NCI-H2196 (cell line): ENCODE measurements at regions not wholly inside any gene's neighbourhood (a gene's known extent, or its start where the extent isn't known, plus 50 kb on each side); places are given as distances from the start of the nearest gene placed in this dataset.
A peak's percentile ranks its signal among the peaks of the same experiment; 100 is the strongest.
"Not testable (repeated sequence)": the region's sequence is repeated elsewhere in the genome, so short reads cannot be mapped to it uniquely, and the experiment has no call there.

Experiments used
- DNase-seq: peaks from one replicate; lab custom pipeline; 2025; ENCODE audit not compliant: unreplicated experiment; lab: John Stamatoyannopoulos, UW

DNA sequence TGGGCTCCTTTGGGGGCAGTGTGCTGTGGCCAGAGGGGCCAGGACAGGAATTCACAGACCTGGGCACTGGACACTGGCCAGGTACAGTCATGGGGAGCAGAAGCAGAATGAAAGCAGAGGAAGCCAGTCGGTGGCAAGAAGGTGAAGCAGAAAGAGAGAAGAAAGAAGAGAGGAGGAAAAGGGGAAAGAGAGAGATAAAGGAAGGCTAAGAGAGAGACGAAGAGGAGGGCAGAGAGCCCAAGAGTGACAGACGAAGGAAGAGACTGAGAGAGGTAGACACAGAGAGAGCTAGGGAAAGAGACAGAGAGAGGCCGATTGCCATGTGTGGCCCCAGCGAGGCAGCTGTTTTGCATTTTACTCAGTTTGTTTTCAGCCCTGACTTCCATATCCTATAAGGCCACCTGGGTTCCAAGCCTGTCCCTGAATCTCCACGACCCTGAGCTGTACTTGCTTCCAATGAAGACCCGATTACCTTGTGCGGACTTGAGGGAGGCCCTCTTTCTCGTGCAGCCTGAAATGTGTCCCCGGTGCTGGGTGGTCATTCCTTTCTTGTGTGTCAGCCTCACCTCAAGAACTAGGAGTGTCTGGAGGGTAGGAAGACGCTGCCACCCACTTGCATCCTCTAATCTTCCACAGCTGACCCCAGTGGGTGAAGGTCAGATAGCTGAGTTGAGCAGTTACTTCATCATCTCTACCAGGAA is 73.9 kb downstream of the LSM3 start:
- no peak for DNase-seq

GRCh38 chr3:14253022-14253706 is 74.5 kb downstream of the LSM3 start:
- DNase-seq: no peak

DNA sequence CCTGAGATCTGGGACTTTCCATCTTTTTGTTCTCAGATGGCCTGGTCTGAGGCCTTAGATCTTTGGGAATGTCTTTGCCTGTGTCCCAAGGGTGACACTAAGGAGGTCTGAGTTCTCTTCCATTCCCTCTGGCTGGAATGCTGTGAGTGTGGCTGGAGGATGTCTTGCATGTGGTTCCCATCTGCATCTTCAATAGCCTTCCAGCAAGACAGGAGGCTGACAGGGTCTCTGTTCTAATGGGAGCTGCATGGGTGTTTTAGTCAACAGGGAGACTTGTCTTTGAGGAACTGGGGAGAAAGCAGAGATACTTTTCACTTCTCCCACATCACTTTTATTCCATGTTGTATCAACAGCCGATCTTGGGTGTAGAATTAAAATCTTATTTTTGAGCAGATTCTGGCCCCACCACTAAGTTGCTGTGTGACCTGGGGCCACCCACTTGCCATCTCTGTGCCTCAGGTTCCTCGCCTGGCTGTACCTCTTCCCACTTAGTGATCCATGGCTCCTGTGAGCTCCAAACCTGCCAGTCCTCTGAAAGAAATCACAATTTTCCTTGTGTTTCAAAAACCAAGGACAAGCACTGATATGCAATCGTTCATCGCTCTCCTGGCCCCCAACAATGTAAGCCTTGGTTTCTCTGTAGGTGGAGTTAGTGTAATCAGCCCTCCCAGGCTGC is 75.2 kb downstream of the LSM3 start:
- no peak for DNase-seq

DNA sequence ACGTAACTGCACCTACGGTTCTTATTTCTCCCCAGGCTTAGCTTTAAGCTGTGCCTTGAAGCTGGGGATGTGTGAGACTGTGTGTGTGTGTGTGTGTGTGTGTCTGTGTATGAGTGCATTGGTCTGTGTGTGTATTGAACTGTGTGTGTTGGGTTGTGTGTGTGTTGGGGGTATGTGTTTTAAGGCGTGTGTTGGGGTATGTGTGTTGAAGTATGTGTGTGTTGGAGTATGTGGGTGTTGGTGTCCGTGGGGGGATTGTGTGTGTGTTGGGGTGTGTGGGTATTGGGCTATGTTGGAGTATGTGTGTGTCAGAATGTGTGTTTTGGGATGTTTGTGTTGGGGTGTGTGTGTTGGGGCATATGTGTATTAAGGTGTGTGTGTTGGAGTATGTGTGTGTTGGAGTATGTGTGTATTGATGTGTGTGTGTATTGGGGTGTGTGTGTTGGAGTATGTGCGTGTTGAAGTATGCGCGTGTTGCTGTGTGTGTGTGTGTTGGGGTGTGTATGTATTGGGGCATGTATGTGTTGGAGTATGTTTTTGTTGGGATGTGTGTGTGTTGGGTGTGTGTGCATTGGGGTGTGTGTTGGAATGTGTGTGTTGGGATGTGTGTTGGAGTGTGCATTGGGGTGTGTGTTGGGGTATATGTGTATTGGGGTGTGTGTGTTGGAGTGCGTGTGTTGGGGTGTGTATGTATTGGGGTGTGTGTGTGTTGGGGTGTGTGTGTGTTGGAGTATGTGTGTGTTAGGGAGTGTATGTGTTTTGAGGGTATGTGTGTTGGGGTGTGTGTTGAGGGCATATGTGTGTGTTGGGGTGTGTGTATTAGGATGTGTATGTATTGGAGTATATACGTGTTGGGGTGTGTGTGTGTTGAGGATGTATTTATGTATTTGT is 76.4 kb downstream of the LSM3 start:
- no peak for DNase-seq

DNA sequence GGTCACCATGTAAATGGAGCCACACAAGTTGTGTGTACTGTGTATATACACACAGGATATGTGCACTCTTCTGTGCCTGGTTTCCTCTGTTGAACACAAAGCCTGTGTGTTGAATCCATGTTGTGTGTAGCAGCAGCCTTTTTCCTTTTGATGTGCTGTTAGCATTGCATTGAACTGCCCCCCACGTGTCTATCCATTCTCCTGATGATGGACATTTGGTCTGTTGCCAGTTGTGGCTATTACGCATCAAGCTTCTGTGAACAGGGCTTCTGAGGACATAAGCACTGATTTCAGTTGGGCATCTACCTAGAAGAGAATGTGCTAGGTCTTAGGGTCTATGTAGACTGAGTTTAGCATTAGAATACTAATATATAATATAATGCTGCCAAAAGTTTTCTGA is 77.4 kb downstream of the LSM3 start:
- DNase-seq: no peak

- DNase-seq: peak; percentile 42
These were observed 78.1 kb downstream of the LSM3 start for GRCh38 chr3:14256561-14257342.

DNA sequence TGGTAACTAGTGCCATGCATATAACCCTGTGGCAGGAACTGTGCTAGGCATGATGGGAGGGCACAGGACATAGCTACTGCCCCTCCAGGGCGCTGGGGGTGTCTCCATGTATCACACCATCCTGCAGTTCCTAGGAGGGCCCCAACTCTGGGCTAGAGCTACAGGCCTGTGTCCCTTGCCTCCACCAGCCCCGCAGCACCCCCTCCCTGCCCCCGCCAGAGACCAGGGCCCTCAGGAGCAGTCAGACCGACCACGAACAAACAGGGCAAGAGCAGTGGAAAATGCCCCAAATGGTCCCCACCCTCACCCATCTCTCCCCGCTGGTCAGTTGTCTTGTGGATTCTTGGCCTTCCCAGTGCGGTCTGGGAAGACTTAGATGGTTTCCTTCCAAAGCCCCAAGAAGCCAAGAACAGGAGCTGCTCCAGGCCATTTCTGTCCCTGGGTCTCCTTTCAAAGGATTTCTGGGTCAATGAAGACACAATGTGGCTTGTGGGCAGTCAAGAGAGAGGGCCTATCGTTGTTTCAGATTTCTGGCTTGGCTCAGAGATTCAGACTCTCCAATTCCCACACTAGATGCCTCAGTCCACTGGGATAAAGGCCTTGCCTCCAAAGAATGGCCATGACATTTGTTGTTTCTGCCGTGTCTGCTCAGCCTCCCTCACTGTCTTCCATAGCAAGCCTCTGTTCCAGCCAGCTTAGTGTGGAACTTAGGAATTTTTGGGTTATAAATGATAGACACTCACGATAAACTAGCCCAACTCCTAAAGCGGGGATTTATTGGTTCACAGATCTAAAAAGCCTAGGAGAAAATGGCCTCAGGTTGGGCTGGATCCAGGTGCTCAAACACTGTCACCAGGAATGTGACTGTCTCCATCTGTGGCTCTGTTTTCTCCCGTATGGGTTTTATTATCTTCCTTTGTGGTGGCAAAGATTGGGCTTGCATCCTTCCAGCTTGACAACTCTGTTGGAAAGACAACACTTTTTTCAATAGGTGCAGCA is 80.6 kb downstream of the LSM3 start:
- no peak for DNase-seq

GRCh38 chr3:14260463-14260862 is 81.8 kb downstream of the LSM3 start:
- DNase-seq: no peak

DNA sequence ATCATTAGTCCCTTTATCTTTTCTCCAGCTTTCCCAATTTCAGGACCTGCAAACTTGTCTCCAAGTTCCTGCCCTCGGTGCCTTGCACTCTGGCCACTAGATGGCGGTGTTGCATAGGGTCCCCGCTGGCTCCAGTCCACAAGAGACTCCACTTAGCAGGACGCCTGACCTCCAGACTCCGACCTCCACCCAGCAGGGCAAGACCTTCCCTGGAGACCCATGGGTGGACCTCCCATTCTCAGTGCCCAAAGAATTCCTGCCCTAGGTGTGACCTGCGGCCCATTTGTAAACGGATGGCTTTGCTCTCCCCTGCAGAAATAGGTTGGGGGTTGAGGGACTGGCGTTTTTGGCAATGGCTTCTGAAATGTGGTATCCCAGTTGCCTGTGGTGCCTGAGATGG is 82.6 kb downstream of the LSM3 start:
- DNase-seq: peak; percentile 60

DNA sequence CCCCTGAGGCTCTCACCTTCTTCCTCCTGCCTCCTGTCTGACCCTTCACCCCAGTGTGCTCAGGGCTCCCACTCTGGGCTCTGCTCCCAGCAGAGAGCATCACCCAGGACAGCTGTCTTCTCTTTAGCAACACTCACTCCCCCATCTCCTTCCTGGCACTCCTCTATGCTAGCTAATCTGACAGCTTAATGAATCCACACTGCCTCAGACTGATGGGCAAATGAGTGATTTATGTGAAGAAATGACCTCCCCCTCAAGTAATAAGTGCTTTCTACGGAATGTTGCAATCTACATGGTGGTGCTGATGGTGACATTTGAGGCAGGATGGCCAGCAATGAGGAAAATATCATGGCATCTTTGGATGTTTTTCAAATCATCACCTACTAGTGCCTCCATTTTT is 83.6 kb downstream of the LSM3 start:
- no peak for DNase-seq

DNA sequence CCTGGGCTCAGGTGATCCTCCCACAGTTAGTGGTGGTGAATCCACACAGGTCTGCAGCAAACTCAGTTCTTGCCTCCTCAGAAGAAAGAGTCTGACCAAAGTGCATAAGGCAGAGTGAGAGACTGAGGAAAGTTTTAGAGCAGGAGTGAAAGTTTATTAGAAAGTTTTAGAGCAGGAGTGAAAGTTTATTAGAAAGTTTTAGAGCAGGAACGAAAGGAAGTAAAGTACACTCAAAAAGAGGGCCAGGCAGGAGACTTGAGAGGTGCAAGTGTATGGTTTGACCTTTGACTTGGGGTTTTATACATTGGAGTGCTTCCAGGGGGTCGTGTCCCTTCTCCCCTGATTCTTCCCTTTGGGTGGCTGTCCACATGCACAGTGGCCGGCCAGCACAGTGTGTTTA is 84.2 kb downstream of the LSM3 start:
- no peak for DNase-seq

DNA sequence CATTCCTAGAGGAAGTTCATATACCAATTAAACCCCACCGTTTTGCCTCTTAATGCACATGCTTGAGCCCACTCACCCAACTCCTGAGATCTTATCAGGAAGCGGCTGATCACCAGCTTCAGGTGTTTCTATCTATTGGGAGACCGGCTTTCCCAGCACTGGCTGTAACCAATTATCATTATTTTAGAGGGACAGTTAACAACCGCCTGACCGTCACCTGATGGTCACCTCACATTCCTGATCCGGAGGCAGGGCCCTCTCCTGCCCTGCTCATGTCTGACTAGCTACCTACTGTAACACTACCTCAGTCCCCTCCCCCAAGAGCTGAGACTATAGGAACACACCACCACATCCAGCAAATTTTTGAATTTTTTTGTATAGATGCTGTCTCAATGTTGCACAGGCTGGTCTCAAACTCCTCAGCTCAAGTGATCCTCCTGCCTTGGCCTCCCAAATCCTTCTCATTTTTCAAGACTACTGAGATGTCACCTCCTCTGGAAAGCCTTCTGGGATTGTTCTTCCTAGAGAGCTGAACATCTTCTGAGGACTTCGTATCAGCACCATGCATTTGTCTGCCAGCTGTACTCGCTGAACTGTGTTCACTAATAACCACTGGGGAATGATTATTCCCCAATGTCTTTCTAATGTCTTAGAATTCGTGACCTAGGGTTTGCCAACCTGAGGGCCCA is 84.8 kb downstream of the LSM3 start:
- DNase-seq: no peak

- no peak for DNase-seq
These were observed 86.8 kb downstream of the LSM3 start for GRCh38 chr3:14265246-14265962.

DNA sequence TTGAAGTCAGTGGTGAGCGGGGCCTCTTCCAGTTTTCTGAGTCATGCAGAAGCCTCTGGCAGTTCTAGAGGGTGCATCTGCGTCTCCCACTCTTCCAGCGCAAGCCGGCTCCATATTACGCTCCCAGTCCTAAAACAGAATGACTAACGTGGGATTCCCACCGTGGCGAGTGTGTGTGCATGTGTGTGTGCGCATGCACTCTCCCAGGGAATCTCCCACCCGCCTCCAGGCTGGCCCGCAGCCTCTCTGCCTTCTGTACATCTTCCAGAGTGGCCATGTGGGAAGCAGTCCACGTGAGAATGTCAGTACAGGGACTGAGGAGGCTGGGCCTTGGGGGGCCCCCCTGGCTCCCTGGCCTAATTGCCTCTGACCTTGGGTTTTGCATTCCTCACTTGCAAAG is 87.7 kb downstream of the LSM3 start:
- no peak for DNase-seq

DNA sequence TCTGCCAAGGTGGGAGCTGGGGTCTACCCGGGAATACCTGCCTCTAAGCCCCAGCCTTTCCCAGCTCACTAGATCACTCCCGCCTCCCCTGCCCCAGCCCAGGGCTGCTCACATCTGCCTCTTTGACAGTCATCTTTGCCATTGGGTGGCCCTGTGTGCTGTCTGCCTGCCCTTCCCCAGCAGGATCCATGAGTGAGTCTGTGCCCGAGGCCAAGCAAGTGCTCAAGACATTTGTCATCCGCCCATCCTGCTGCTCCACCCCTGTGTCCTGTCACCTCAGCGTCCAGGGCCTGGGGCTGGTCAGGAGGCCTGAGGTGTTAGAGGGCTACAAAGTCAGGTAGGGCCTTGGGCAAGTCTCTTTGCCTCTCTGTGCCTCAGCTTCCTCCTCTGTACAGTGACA is 89.4 kb downstream of the LSM3 start:
- DNase-seq: no peak

DNA sequence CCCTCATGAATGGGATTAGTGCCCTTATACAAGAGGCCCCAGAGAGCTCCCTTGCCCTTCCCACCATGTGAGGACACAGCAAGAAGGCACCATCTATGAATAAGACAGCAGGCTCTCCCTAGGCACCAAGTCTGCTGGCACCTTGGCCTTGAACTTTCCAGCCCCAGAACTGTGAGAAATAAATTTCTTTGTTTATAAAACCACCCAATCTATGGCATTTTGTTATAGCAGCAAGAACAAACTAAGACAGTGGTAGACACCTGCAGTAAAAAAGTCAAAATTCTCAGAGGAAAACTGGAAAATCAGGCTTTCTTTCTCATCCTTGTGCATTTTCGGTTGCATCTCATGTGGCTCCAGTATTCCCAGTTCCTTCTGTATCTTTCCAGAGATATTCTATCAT is 90.3 kb downstream of the LSM3 start:
- no peak for DNase-seq

DNA sequence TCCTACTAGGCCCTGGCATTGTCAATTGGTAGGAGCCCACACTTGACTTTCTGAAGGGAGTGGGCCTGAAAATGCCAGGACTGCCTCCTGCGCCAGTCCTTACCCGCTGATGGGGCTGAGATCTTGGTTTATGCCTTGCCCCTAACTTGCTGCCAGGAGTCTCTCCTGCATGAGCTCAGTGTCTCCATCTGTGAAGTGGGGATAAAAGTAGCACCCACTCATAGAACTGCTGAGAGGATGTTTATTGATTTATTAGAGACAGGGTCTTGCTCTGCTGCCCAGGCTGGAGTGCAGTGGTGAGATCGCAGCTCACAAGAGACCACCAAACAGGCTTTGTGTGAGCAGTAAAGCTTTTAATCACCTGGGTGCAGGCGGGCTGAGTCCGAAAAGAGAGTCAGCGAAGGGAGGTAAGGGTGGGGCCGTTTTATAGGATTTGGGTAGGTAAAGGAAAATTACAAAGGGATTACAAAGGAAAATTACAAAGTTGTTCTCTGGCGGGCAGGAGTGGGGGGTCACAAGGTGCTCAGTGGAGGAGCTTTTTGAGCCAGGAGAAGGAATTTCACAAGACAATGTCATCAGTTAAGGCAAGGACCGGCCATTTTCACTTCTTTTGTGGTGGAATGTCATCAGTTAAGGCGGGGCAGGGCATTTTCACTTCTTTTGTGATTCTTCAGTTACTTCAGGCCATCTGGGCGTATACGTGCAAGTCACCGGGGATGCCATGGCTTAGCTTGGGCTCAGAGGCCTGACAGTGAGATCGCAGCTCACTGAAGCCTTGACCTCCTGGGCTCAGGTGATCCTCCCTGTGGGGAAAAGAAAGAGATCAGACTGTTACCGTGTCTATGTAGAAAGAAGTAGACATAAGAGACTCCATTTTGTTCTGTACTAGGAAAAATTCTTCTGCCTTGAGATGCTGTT is 93.7 kb downstream of the LSM3 start:
- not testable (repeated sequence) for DNase-seq
